ENCODE measurements at regions not wholly inside any gene's neighbourhood (a gene's known extent, or its start where the extent isn't known, plus 50 kb on each side); places are given as distances from the start of the nearest gene placed in this dataset.

DNA sequence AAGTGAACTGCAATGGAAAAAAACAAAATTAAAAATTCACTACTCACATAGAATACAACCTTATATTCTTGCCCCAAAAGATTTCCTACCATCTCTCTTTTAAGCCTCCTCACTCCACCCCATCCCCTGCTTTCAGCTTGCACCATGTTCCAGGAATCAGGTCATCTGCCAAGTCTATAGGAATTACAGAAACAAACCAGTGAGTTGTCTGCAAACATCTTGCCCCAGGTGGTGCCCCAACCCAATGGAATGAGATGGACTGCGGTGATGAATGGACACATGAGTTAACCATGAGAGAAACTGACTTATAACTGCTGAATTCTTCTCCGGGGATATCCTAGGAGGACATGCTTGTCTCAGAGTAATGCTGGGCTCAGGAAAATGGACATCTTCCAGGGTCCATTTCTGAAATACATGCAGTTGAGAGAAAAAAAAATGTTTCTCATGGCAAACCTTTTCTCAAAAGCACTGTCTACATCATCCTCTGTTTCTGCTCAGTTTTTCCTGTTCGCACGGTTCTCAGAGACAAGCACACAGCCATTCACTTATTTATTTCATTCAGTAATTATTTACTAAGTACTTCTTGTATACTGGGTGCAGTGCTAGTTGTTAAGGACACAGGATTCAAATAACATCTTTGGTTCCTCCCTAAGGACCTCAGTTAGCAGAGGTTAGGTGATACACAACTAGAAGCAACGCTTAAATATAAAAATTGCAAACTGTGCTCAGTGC is 350.0 kb downstream of the RND3 start:
- H3K27me3 ChIP-seq, result no peaks in the 10 kb centered on the region
- DNase-seq, result no peak
- no peaks in the 10 kb centered on the region for H3K9me3 ChIP-seq
- H3K4me3 ChIP-seq, result no peak overlapping the region
- TF ChIP-seq, protein P1, sequence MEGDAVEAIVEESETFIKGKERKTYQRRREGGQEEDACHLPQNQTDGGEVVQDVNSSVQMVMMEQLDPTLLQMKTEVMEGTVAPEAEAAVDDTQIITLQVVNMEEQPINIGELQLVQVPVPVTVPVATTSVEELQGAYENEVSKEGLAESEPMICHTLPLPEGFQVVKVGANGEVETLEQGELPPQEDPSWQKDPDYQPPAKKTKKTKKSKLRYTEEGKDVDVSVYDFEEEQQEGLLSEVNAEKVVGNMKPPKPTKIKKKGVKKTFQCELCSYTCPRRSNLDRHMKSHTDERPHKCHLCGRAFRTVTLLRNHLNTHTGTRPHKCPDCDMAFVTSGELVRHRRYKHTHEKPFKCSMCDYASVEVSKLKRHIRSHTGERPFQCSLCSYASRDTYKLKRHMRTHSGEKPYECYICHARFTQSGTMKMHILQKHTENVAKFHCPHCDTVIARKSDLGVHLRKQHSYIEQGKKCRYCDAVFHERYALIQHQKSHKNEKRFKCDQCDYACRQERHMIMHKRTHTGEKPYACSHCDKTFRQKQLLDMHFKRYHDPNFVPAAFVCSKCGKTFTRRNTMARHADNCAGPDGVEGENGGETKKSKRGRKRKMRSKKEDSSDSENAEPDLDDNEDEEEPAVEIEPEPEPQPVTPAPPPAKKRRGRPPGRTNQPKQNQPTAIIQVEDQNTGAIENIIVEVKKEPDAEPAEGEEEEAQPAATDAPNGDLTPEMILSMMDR (IDR thresholded peaks at IDR 0.05), result no peak
- intact Hi-C loops (cut with DNase I), result no loop called here
- H3K4me1 ChIP-seq, result peaks cover 24% of the 10 kb centered on the region
- H3K36me3 ChIP-seq (replicated peaks in 1 of 2; ENCODE audit: insufficient read depth in 1 of 2, low read depth in 2 of 2), result no peaks in the 10 kb centered on the region
- WGBS, 2 donors, result 81 to 91% methylated on average over 5 of the region's 5 CpGs
- ATAC-seq, result no peak
- no peak overlapping the region for H3K27ac ChIP-seq

DNA sequence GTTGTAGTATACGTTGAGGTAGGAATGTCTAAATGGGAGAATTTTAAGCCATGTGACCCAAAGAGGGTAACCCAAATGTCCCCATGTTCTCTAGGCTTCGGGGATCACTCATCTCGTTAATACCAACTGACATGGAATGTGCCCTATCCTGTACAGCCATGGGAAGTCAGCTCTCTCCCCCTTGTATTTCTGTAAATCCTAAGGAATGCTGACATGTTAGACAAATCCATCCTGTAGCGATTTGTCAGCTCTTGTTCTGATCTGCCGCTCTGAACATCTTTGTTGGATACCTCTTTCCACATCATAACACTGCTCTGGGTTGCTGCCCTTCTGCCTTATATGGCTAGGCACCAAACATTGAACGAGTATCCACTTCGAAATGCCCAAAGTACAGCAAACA is 350.6 kb downstream of the RND3 start:
- H3K9me3 ChIP-seq, result no peaks in the 10 kb centered on the region
- H3K27me3 ChIP-seq, result no peaks in the 10 kb centered on the region
- no peak overlapping the region for H3K27ac ChIP-seq
- ATAC-seq, result no peak
- WGBS, 2 donors, result 88 to 94% methylated on average over 7 of the region's 7 CpGs
- no peak overlapping the region for H3K4me3 ChIP-seq
- DNase-seq, result no peak
- H3K36me3 ChIP-seq (replicated peaks in 1 of 2; ENCODE audit: insufficient read depth in 1 of 2, low read depth in 2 of 2), result no peaks in the 10 kb centered on the region
- TF ChIP-seq, protein P1 (IDR thresholded peaks at IDR 0.05), result no peak
- no peak for TF ChIP-seq POLR2A (IDR thresholded peaks at IDR 0.05)
- intact Hi-C loops (cut with DNase I), result no loop called here
- peaks cover 24% of the 10 kb centered on the region for H3K4me1 ChIP-seq

DNA sequence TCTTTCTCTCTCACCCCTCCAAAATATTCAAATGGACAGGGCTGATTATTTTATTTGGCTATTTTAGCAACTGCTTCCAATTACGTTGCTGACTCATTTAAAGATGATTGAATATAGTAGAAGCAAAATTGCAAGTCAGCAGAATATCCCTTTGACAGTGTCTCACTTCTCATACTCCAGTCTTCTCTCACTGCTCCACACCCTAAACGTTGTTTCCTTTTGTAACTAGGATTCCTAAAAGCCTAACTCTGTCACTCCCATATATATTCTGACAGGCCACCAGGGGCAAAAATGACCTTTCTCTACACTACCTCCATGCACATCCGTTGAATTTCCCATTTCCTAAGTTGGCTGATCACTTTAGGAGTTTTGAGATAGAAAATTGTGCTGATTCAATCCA is 351.1 kb downstream of the RND3 start:
- Histone ChIP-seq H3K36me3 (replicated peaks in 1 of 2; ENCODE audit: insufficient read depth in 1 of 2, low read depth in 2 of 2) (no peaks in the 10 kb centered on the region), H3K4me1 (peaks cover 24% of the 10 kb centered on the region), H3K27me3 (no peaks in the 10 kb centered on the region), H3K9me3 (no peaks in the 10 kb centered on the region), H3K4me3 (no peak overlapping the region), H3K27ac (no peak overlapping the region)
- WGBS, 2 donors, result 70 to 73% methylated on average over 3 of the region's 3 CpGs
- no peak for ATAC-seq
- intact Hi-C loops (cut with DNase I), result no loop called here
- DNase-seq, result no peak
- TF ChIP-seq, protein P1 (IDR thresholded peaks at IDR 0.05), result no peak
- TF ChIP-seq POLR2A (IDR thresholded peaks at IDR 0.05), result no peak

DNA sequence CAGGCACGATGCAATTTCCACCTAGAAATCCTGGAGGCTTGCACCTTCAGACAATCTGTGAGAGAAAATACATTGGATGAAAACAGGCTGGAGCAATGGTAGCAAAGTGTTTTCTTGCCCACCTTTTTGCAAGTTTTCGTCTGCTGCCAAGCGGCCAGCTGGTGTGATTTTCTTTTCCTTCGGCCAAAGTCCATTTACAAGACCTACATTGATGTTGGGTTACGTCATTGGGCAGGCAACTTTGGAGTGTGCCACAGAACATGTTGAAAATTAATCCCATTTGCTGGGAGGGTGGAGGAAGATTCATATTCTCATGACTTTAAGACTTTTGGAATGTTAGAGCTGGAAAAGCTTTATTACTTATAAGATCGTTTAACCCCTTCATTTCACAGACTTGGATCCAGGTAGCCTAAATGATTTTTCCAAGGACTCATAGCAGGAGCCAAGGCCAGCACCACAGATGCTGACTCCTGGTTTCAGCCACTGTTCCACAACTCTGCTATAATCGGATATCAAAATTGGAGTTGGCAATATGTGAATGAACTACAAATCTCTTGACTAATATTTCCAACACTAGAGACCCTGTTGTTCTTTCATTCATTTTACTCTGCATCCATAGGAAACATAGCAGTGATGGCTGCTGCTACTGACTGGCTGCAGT is 352.1 kb downstream of the RND3 start:
- 31 to 34% methylated on average over 7 of the region's 7 CpGs for WGBS, 2 donors

More for the DNA sequence above, 352.1 kb downstream of the RND3 start:
- no peak overlapping the region for H3K4me3 ChIP-seq
- peaks cover 24% of the 10 kb centered on the region for H3K4me1 ChIP-seq
- peak overlapping the region; percentile 58 to 72 (median 66) for H3K27ac ChIP-seq
- no peaks in the 10 kb centered on the region for H3K27me3 ChIP-seq
- ATAC-seq, result peak; percentile 98
- intact Hi-C loops (cut with DNase I), result no loop called here
- no peak for TF ChIP-seq POLR2A (IDR thresholded peaks at IDR 0.05)
- TF ChIP-seq, protein P1 (IDR thresholded peaks at IDR 0.05), result no peak
- H3K9me3 ChIP-seq, result no peaks in the 10 kb centered on the region
- no peaks in the 10 kb centered on the region for H3K36me3 ChIP-seq (replicated peaks in 1 of 2; ENCODE audit: insufficient read depth in 1 of 2, low read depth in 2 of 2)
- DNase-seq, result peak; percentile 84 to 90 (median 86)
